ENCODE measurements at regions not wholly inside any gene's neighbourhood (a gene's known extent, or its start where the extent isn't known, plus 50 kb on each side); places are given as distances from the start of the nearest gene placed in this dataset.

- DNase-seq (ENCODE audit: low spot score) = no peak
Measured at GRCh38 chr10:59595593-59595992, 114.1 kb downstream of the SLC16A9 start.

- no peak for DNase-seq (ENCODE audit: low spot score)
Measured at GRCh38 chr10:59593768-59594167, 115.9 kb downstream of the SLC16A9 start.

- DNase-seq (ENCODE audit: low spot score) = no peak
Measured at GRCh38 chr10:59589796-59590195, 119.9 kb downstream of the SLC16A9 start.

- no peak for DNase-seq (ENCODE audit: low spot score)
Measured at GRCh38 chr10:59588791-59589190, 120.9 kb downstream of the SLC16A9 start.

- DNase-seq (ENCODE audit: low spot score) = no peak
Measured at GRCh38 chr10:59587756-59588140, 121.9 kb downstream of the SLC16A9 start.

GRCh38 chr10:59587083-59587755 lies 122.4 kb downstream of the SLC16A9 start:
- DNase-seq (ENCODE audit: low spot score) = no peak

- DNase-seq (ENCODE audit: low spot score) = no peak
Measured at GRCh38 chr10:59586407-59586891, 123.2 kb downstream of the SLC16A9 start.

- peak; percentile 86 for DNase-seq (ENCODE audit: low spot score)
Measured at GRCh38 chr10:59585046-59585700, 124.5 kb downstream of the SLC16A9 start.

GRCh38 chr10:59582780-59583179 lies 126.9 kb downstream of the SLC16A9 start:
- no peak for DNase-seq (ENCODE audit: low spot score)

- DNase-seq (ENCODE audit: low spot score) = no peak
Measured at GRCh38 chr10:59582058-59582457, 127.6 kb downstream of the SLC16A9 start.

- peak; percentile 42 for DNase-seq (ENCODE audit: low spot score)
Measured at GRCh38 chr10:59580026-59580863, 129.4 kb downstream of the SLC16A9 start.

GRCh38 chr10:59578741-59579140 lies 130.9 kb downstream of the SLC16A9 start:
- DNase-seq (ENCODE audit: low spot score) = no peak

GRCh38 chr10:59577984-59578383 lies 131.7 kb downstream of the SLC16A9 start:
- DNase-seq (ENCODE audit: low spot score) = no peak

GRCh38 chr10:59575269-59575668 lies 134.4 kb downstream of the SLC16A9 start:
- DNase-seq (ENCODE audit: low spot score) = no peak

- no peak for DNase-seq (ENCODE audit: low spot score)
Measured at GRCh38 chr10:59563531-59563930, 146.1 kb downstream of the SLC16A9 start.

GRCh38 chr10:59562126-59562525 lies 147.5 kb downstream of the SLC16A9 start:
- DNase-seq (ENCODE audit: low spot score) = no peak

GRCh38 chr10:59561477-59562121 lies 148.1 kb downstream of the SLC16A9 start:
- DNase-seq (ENCODE audit: low spot score) = no peak

- DNase-seq (ENCODE audit: low spot score) = no peak
Measured at GRCh38 chr10:59560990-59561389, 148.7 kb downstream of the SLC16A9 start.

GRCh38 chr10:59560161-59560560 lies 149.5 kb downstream of the SLC16A9 start:
- DNase-seq (ENCODE audit: low spot score) = no peak

- DNase-seq (ENCODE audit: low spot score) = no peak
Measured at GRCh38 chr10:59558066-59558465, 151.6 kb downstream of the SLC16A9 start.

GRCh38 chr10:59557642-59558041 lies 152.0 kb downstream of the SLC16A9 start:
- DNase-seq (ENCODE audit: low spot score) = no peak

GRCh38 chr10:59557052-59557451 lies 152.6 kb downstream of the SLC16A9 start:
- DNase-seq (ENCODE audit: low spot score) = no peak
